ENCODE measurements at regions not wholly inside any gene's neighbourhood (a gene's known extent, or its start where the extent isn't known, plus 50 kb on each side); places are given as distances from the start of the nearest gene placed in this dataset.

- no peak for TF ChIP-seq CTCF (IDR thresholded peaks at IDR 0.05 in 4 of 5, conservative IDR thresholded peaks at IDR 0.05 in 1 of 5)
- no peak for TF ChIP-seq POLR2A (IDR thresholded peaks at IDR 0.05)
Measured at GRCh38 chr5:104998572-104998971, 1436.0 kb upstream of the NUDT12 start.
